ENCODE measurements at regions not wholly inside any gene's neighbourhood (a gene's known extent, or its start where the extent isn't known, plus 50 kb on each side); places are given as distances from the start of the nearest gene placed in this dataset.

DNA sequence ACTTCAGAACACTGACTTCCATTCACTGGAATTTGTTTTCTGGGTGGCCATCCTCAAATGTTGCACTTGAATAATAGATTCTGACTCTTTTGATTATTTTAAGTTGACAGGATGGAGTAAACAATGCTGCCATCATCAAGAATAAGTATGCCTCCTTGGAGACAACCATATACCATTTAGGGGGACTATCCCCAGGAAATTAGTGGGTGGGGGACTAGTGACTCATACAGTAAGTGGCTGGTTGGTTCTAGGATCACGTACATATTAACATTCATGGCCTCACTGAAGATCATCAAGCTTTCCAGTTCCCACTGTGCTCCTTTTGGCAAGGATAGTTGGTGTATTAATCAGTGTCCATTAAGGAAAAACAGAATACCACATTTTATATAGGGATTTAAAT lies 615.2 kb downstream of the CCSER2 start:
- Histone ChIP-seq H3K4me1 (no peaks in the 10 kb centered on the region), H3K36me3 (no peaks in the 10 kb centered on the region), H3K9me3 (no peaks in the 10 kb centered on the region), H3K27me3 (ENCODE audit: low read depth) (no peaks in the 10 kb centered on the region), H3K4me3 (no peak overlapping the region), H3K27ac (no peak overlapping the region)
- DNase-seq (no peak), ATAC-seq (no peak)
- intact Hi-C loops (cut with DNase I), result no loop called here
- TF ChIP-seq, protein P1, sequence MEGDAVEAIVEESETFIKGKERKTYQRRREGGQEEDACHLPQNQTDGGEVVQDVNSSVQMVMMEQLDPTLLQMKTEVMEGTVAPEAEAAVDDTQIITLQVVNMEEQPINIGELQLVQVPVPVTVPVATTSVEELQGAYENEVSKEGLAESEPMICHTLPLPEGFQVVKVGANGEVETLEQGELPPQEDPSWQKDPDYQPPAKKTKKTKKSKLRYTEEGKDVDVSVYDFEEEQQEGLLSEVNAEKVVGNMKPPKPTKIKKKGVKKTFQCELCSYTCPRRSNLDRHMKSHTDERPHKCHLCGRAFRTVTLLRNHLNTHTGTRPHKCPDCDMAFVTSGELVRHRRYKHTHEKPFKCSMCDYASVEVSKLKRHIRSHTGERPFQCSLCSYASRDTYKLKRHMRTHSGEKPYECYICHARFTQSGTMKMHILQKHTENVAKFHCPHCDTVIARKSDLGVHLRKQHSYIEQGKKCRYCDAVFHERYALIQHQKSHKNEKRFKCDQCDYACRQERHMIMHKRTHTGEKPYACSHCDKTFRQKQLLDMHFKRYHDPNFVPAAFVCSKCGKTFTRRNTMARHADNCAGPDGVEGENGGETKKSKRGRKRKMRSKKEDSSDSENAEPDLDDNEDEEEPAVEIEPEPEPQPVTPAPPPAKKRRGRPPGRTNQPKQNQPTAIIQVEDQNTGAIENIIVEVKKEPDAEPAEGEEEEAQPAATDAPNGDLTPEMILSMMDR (IDR thresholded peaks at IDR 0.05), result no peak

DNA sequence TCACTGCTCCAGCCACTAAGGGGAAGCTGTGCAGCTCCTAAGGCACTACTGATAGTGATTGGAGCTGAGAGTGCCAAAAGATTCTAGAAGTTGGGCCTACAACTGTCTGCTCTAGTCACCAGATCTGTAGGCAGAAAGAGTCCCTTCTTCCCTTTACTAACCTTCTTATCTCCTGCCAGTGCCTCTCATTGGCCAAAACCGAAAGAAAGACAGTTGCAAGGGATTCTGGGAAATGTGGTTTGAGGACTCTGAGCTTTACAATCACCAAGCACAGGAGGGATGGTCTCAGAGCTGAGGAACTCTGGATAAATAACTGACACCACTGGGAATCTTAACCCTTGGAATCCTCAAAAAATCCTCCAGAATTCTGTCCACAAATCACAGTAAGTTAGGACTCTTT lies 615.8 kb downstream of the CCSER2 start:
- Histone ChIP-seq H3K4me3 (no peak overlapping the region), H3K36me3 (no peaks in the 10 kb centered on the region), H3K9me3 (no peaks in the 10 kb centered on the region), H3K27ac (no peak overlapping the region), H3K4me1 (no peaks in the 10 kb centered on the region), H3K27me3 (ENCODE audit: low read depth) (no peaks in the 10 kb centered on the region)
- TF ChIP-seq, protein P1 (IDR thresholded peaks at IDR 0.05), result no peak
- DNase-seq (no peak), ATAC-seq (no peak)
- intact Hi-C loops (cut with DNase I), result no loop called here

DNA sequence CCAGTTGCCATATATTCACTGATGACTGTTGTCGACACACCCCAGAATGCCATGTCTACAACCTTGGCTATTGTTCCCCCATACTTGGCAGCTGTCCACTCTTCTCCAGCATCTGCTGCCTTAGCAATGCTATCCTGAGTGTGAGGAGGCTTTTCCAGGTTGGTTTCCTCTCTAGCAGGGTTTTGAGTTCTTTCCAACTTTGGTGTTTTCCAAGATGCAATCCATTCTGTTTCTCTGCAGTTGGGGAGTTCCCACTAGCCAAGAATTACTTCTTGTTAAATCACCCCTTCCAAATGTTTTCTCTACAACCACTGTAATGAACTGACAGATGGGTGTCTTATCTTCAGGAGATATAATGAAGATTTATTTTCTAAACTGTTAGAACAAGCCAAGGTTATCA lies 617.4 kb downstream of the CCSER2 start:
- intact Hi-C loops (cut with DNase I), result no loop called here
- Histone ChIP-seq H3K27me3 (ENCODE audit: low read depth) (no peaks in the 10 kb centered on the region), H3K27ac (no peak overlapping the region), H3K9me3 (no peaks in the 10 kb centered on the region), H3K4me1 (no peaks in the 10 kb centered on the region), H3K4me3 (no peak overlapping the region), H3K36me3 (no peaks in the 10 kb centered on the region)
- ATAC-seq, result no peak
- DNase-seq, result no peak
- TF ChIP-seq, protein P1 (IDR thresholded peaks at IDR 0.05), result no peak

DNA sequence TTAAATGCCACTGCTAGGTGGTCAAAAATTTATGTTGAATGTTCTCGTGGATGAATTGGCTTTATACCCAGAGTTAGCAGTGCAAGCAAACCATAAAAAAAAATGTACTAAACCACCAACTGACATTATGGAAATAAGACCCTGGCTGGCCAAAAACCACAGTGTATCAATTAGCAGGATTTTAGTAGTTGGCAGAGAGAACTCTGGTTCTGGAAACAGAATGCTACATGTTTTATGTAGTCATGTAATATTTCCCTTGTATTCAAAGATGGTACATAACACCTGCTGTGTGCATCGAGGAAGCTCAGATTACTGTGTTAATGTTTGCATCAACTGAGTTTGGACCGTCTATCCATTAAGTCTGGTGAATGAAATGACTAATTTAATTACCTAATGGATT lies 618.5 kb downstream of the CCSER2 start:
- H3K4me1 ChIP-seq, result no peaks in the 10 kb centered on the region
- no peak for ATAC-seq
- TF ChIP-seq, protein P1 (IDR thresholded peaks at IDR 0.05), result no peak
- H3K9me3 ChIP-seq, result no peaks in the 10 kb centered on the region
- H3K36me3 ChIP-seq, result no peaks in the 10 kb centered on the region
- no peak overlapping the region for H3K4me3 ChIP-seq
- no peak for DNase-seq
- intact Hi-C loops (cut with DNase I), result no loop called here
- no peaks in the 10 kb centered on the region for H3K27me3 ChIP-seq (ENCODE audit: low read depth)
- H3K27ac ChIP-seq, result no peak overlapping the region

DNA sequence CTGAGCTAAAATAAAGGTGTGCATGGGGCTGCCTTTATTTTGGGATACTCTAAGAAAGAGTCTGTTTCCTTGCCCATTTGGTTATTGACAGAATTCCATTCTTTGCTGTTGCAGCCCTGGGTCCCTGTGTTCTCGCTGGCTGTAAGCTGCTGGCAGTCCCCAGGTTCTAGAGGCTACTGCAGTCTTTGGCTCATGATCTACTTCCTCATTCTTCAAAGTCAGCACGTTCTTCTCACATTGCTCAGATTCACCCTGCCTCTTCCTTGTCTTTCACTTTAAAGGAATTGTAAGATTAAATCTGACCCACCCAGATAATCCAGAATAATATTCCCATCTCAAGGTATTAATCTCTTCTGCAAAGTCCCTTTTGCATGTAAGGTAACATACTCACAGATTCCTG lies 620.3 kb downstream of the CCSER2 start:
- ATAC-seq (no peak), DNase-seq (no peak)
- TF ChIP-seq, protein P1 (IDR thresholded peaks at IDR 0.05), result no peak
- intact Hi-C loops (cut with DNase I), result no loop called here
- H3K27ac ChIP-seq, result no peak overlapping the region
- H3K4me3 ChIP-seq, result no peak overlapping the region
- no peaks in the 10 kb centered on the region for H3K9me3 ChIP-seq
- no peaks in the 10 kb centered on the region for H3K4me1 ChIP-seq
- no peaks in the 10 kb centered on the region for H3K36me3 ChIP-seq
- H3K27me3 ChIP-seq (ENCODE audit: low read depth), result no peaks in the 10 kb centered on the region

DNA sequence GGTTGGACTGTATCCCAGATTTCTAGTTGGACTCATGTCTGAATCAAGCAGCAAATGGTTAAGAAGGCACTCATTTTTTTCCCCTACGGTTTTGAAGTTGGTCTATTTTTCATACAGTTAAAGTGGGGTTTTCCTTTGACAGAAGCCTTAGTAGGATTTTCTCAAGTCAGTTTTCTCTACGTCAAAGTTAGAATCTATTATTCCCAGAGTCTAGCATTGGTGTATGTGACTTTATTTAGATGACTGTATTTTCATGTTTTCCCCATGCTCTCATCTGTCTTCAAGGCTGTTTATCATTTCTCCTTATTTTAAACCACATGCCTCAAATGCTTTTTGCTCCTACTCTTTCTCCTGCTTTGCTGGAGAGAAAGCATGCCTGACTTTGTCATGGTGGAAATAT lies 623.2 kb downstream of the CCSER2 start:
- TF ChIP-seq, protein P1 (IDR thresholded peaks at IDR 0.05), result no peak
- no peaks in the 10 kb centered on the region for H3K9me3 ChIP-seq
- intact Hi-C loops (cut with DNase I), result no loop called here
- H3K36me3 ChIP-seq, result no peaks in the 10 kb centered on the region
- ATAC-seq (no peak), DNase-seq (no peak)
- no peaks in the 10 kb centered on the region for H3K4me1 ChIP-seq
- no peak overlapping the region for H3K27ac ChIP-seq
- no peak overlapping the region for H3K4me3 ChIP-seq
- H3K27me3 ChIP-seq (ENCODE audit: low read depth), result no peaks in the 10 kb centered on the region

Data from lower lobe of right lung (tissue), 2 donors.